ENCODE measurements at regions not wholly inside any gene's neighbourhood (a gene's known extent, or its start where the extent isn't known, plus 50 kb on each side); places are given as distances from the start of the nearest gene placed in this dataset.

DNA sequence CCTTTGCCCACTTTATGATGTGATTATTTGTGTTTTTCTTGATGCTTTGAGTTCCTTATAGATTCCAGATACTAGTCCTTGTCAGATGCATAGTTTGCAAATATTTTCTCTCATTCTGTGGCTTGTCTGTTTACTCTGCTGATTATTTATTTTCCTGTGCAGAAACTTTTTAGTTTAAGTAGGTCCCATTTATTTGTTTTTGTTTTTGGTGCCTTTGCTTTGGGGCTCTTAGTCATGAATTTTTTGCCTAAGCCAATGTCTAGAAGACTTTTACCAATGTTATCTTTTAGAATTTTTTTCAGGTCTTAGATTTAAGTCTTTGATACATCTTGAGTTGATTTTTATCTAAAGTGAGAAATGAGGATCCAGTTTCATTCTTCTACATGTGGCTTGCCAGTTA is 667.3 kb downstream of the SLC16A7 start:
- H3F3A ChIP-seq (ENCODE audit: insufficient read depth): no peaks in the 10 kb centered on the region
- no peaks in the 10 kb centered on the region for H3K36me3 ChIP-seq (ENCODE audit: low read length)
- no peak overlapping the region for H2AFZ ChIP-seq (ENCODE audit: low read depth, low read length, severe bottlenecking)
- H4K20me1 ChIP-seq (ENCODE audit: low read depth, low read length): no peaks in the 10 kb centered on the region
- H3K4me3 ChIP-seq (ENCODE audit: insufficient read depth, low read length, poor library complexity, severe bottlenecking): no peak overlapping the region
- H3K27ac ChIP-seq (ENCODE audit: low read depth, low read length): no peak overlapping the region
- no peak overlapping the region for H3K9ac ChIP-seq (ENCODE audit: low read length)
- H3K4me2 ChIP-seq (ENCODE audit: low read depth, low read length, poor library complexity, severe bottlenecking): no peak overlapping the region
- H3K27me3 ChIP-seq (ENCODE audit: low read length): no peaks in the 10 kb centered on the region
- no peaks in the 10 kb centered on the region for H3K79me2 ChIP-seq (ENCODE audit: insufficient read depth, low read length)
- no peaks in the 10 kb centered on the region for H3K9me2 ChIP-seq (replicated peaks; ENCODE audit: insufficient read depth, low read length)
- no peaks in the 10 kb centered on the region for H3K9me3 ChIP-seq (ENCODE audit: insufficient read depth, low read length)
- TF ChIP-seq, protein P1, sequence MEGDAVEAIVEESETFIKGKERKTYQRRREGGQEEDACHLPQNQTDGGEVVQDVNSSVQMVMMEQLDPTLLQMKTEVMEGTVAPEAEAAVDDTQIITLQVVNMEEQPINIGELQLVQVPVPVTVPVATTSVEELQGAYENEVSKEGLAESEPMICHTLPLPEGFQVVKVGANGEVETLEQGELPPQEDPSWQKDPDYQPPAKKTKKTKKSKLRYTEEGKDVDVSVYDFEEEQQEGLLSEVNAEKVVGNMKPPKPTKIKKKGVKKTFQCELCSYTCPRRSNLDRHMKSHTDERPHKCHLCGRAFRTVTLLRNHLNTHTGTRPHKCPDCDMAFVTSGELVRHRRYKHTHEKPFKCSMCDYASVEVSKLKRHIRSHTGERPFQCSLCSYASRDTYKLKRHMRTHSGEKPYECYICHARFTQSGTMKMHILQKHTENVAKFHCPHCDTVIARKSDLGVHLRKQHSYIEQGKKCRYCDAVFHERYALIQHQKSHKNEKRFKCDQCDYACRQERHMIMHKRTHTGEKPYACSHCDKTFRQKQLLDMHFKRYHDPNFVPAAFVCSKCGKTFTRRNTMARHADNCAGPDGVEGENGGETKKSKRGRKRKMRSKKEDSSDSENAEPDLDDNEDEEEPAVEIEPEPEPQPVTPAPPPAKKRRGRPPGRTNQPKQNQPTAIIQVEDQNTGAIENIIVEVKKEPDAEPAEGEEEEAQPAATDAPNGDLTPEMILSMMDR (IDR thresholded peaks at IDR 0.05; ENCODE audit: insufficient read depth, low read length, poor library complexity, severe bottlenecking): no peak
- TF ChIP-seq EZH2phosphoT487 (conservative IDR thresholded peaks at IDR 0.05; ENCODE audit: low read length): no peak

- no peaks in the 10 kb centered on the region for H3K27me3 ChIP-seq (ENCODE audit: low read length)
- no peak overlapping the region for H3K9ac ChIP-seq (ENCODE audit: low read length)
- H3K9me2 ChIP-seq (replicated peaks; ENCODE audit: insufficient read depth, low read length): no peaks in the 10 kb centered on the region
- no peaks in the 10 kb centered on the region for H3K36me3 ChIP-seq (ENCODE audit: low read length)
- TF ChIP-seq, protein P1 (IDR thresholded peaks at IDR 0.05; ENCODE audit: insufficient read depth, low read length, poor library complexity, severe bottlenecking): no peak
- no peak for TF ChIP-seq EZH2phosphoT487 (conservative IDR thresholded peaks at IDR 0.05; ENCODE audit: low read length)
- no peaks in the 10 kb centered on the region for H3K9me3 ChIP-seq (ENCODE audit: insufficient read depth, low read length)
- H2AFZ ChIP-seq (ENCODE audit: low read depth, low read length, severe bottlenecking): no peak overlapping the region
- H3F3A ChIP-seq (ENCODE audit: insufficient read depth): no peaks in the 10 kb centered on the region
- H3K4me3 ChIP-seq (ENCODE audit: insufficient read depth, low read length, poor library complexity, severe bottlenecking): no peak overlapping the region
- no peak overlapping the region for H3K4me2 ChIP-seq (ENCODE audit: low read depth, low read length, poor library complexity, severe bottlenecking)
- H4K20me1 ChIP-seq (ENCODE audit: low read depth, low read length): no peaks in the 10 kb centered on the region
- H3K27ac ChIP-seq (ENCODE audit: low read depth, low read length): no peak overlapping the region
- no peaks in the 10 kb centered on the region for H3K79me2 ChIP-seq (ENCODE audit: insufficient read depth, low read length)
Measured at GRCh38 chr12:60263836-60264493, 668.1 kb downstream of the SLC16A7 start.

GRCh38 chr12:60265741-60266140 is 669.9 kb downstream of the SLC16A7 start:
- H3K36me3 ChIP-seq (ENCODE audit: low read length): no peaks in the 10 kb centered on the region
- no peak overlapping the region for H3K27ac ChIP-seq (ENCODE audit: low read depth, low read length)
- H3K27me3 ChIP-seq (ENCODE audit: low read length): no peaks in the 10 kb centered on the region
- no peak overlapping the region for H3K4me3 ChIP-seq (ENCODE audit: insufficient read depth, low read length, poor library complexity, severe bottlenecking)
- H3K9me2 ChIP-seq (replicated peaks; ENCODE audit: insufficient read depth, low read length): no peaks in the 10 kb centered on the region
- no peaks in the 10 kb centered on the region for H3K9me3 ChIP-seq (ENCODE audit: insufficient read depth, low read length)
- H4K20me1 ChIP-seq (ENCODE audit: low read depth, low read length): no peaks in the 10 kb centered on the region
- no peak overlapping the region for H3K4me2 ChIP-seq (ENCODE audit: low read depth, low read length, poor library complexity, severe bottlenecking)
- H2AFZ ChIP-seq (ENCODE audit: low read depth, low read length, severe bottlenecking): no peak overlapping the region
- H3K79me2 ChIP-seq (ENCODE audit: insufficient read depth, low read length): no peaks in the 10 kb centered on the region
- no peaks in the 10 kb centered on the region for H3F3A ChIP-seq (ENCODE audit: insufficient read depth)
- no peak overlapping the region for H3K9ac ChIP-seq (ENCODE audit: low read length)
- TF ChIP-seq, protein P1 (IDR thresholded peaks at IDR 0.05; ENCODE audit: insufficient read depth, low read length, poor library complexity, severe bottlenecking): no peak
- no peak for TF ChIP-seq EZH2phosphoT487 (conservative IDR thresholded peaks at IDR 0.05; ENCODE audit: low read length)
